WTC11 (cell line): ENCODE measurements at regions not wholly inside any gene's neighbourhood (a gene's known extent, or its start where the extent isn't known, plus 50 kb on each side); places are given as distances from the start of the nearest gene placed in this dataset.

ENCODE experiments used
- ATAC-seq: fragments of 200-7000 bp; cut with Tn5 transposase; 2 replicates; pipeline ENCODE4 v1.10.0; 2021; ENCODE audit warnings: mild to moderate bottlenecking, moderate library complexity
- CTCF ChIA-PET: fragments of 300-600 bp; sonication (Branson Sonifier 250); formaldehyde crosslinking; loops from one replicate; lab custom pipeline; 2021; ENCODE audit warnings: antibody characterized with exemption; lab: Charles Lee
- POLR2A ChIA-PET: fragments of 350-600 bp; sonication (Branson Sonifier 250); formaldehyde crosslinking; loops from one replicate; lab custom pipeline; 2021; ENCODE audit warnings: antibody characterized with exemption; lab: Charles Lee
- DNase-seq: peaks from one replicate; pipeline ENCODE4 v3.0.0; 2021; ENCODE audit warnings: low spot score
- H3K27ac Mint-ChIP-seq: 2 replicates; pipeline ENCODE4 v1.8.0; 2021; ENCODE audit warnings: mixed read lengths
- H3K27me3 Mint-ChIP-seq: 2 replicates; pipeline ENCODE4 v1.8.0; 2021; ENCODE audit warnings: low read depth, mild to moderate bottlenecking, moderate library complexity, mixed read lengths
- H3K36me3 Mint-ChIP-seq: 2 replicates; pipeline ENCODE4 v1.8.0; 2021; ENCODE audit warnings: mixed read lengths
- H3K4me1 Mint-ChIP-seq: 2 replicates; pipeline ENCODE4 v1.8.0; 2022; ENCODE audit warnings: mixed read lengths
- H3K4me3 Mint-ChIP-seq: 2 replicates; pipeline ENCODE4 v1.8.0; 2021; ENCODE audit warnings: mild to moderate bottlenecking, moderate library complexity, mixed read lengths
- H3K9me3 Mint-ChIP-seq: 2 replicates; pipeline ENCODE4 v1.8.0; 2021; ENCODE audit warnings: mixed read lengths
- ATF1 ChIP-seq: sonication (generic); formaldehyde crosslinking; IDR thresholded peaks from 2 replicates; pipeline ENCODE4 v1.8.1; 2023; ENCODE audit warnings: mild to moderate bottlenecking, moderate library complexity, missing genetic modification reagents
- CBFB ChIP-seq: sonication (generic); formaldehyde crosslinking; IDR thresholded peaks from 2 replicates; pipeline ENCODE4 v1.8.1; 2022; ENCODE audit warnings: mild to moderate bottlenecking, low read depth, missing genetic modification reagents
- CREB1 ChIP-seq: sonication (generic); formaldehyde crosslinking; IDR thresholded peaks from 2 replicates; pipeline ENCODE4 v1.8.0; 2023; ENCODE audit warnings: mild to moderate bottlenecking, missing genetic modification reagents
- E2F5 ChIP-seq: sonication (generic); formaldehyde crosslinking; IDR thresholded peaks from 2 replicates; pipeline ENCODE4 v1.8.1; 2022; ENCODE audit warnings: mild to moderate bottlenecking, moderate library complexity, missing genetic modification reagents
- ELF4 ChIP-seq: sonication (generic); formaldehyde crosslinking; IDR thresholded peaks from 2 replicates; pipeline ENCODE4 v1.8.1; 2022; ENCODE audit warnings: low read depth, mild to moderate bottlenecking, moderate library complexity, missing genetic modification reagents
- FOXP1 ChIP-seq: sonication (generic); formaldehyde crosslinking; IDR thresholded peaks from 2 replicates; pipeline ENCODE4 v1.8.0; 2022; ENCODE audit warnings: missing genetic modification reagents, mild to moderate bottlenecking, moderate library complexity, borderline replicate concordance
- GTF2I ChIP-seq: fragments of 250-450 bp; sonication (Bioruptor Pico); conservative IDR thresholded peaks from 2 replicates; pipeline ENCODE4 v1.4.0; 2021; ENCODE audit warnings: mild to moderate bottlenecking
- HMGA2 ChIP-seq: fragments of 250-450 bp; sonication (Bioruptor Pico); IDR thresholded peaks from 2 replicates; pipeline ENCODE4 v1.4.0; 2021; ENCODE audit warnings: mild to moderate bottlenecking, moderate library complexity
- MLX ChIP-seq: sonication (generic); formaldehyde crosslinking; IDR thresholded peaks from 2 replicates; pipeline ENCODE4 v1.8.1; 2023; ENCODE audit warnings: mild to moderate bottlenecking, missing genetic modification reagents, moderate library complexity
- NFE2L1 ChIP-seq: sonication (generic); formaldehyde crosslinking; IDR thresholded peaks from 2 replicates; pipeline ENCODE4 v1.8.1; 2023; ENCODE audit warnings: missing genetic modification reagents
- NFYB ChIP-seq: sonication (generic); formaldehyde crosslinking; conservative IDR thresholded peaks from 2 replicates; pipeline ENCODE4 v1.8.0; 2022; ENCODE audit warnings: low read depth, missing genetic modification reagents
- NR1H2 ChIP-seq: sonication (generic); formaldehyde crosslinking; IDR thresholded peaks from 2 replicates; pipeline ENCODE4 v1.9.0; 2021; ENCODE audit warnings: mild to moderate bottlenecking, moderate library complexity, missing genetic modification reagents
- NR2C2 ChIP-seq: sonication (generic); formaldehyde crosslinking; IDR thresholded peaks from 2 replicates; pipeline ENCODE4 v1.8.0; 2022; ENCODE audit warnings: mild to moderate bottlenecking, missing genetic modification reagents
- PRDM15 ChIP-seq: sonication (generic); formaldehyde crosslinking; IDR thresholded peaks from 2 replicates; pipeline ENCODE4 v1.8.0; 2022; ENCODE audit warnings: missing genetic modification reagents
- SMAD4 ChIP-seq: sonication (generic); formaldehyde crosslinking; IDR thresholded peaks from 2 replicates; pipeline ENCODE4 v1.8.0; 2022; ENCODE audit warnings: mild to moderate bottlenecking, missing genetic modification reagents
- TEAD1 ChIP-seq: sonication (generic); formaldehyde crosslinking; IDR thresholded peaks from 2 replicates; pipeline ENCODE4 v1.8.0; 2022; ENCODE audit warnings: mild to moderate bottlenecking, missing genetic modification reagents
- ZBTB43 ChIP-seq: sonication (generic); formaldehyde crosslinking; IDR thresholded peaks from 2 replicates; pipeline ENCODE4 v1.8.1; 2023; ENCODE audit warnings: mild to moderate bottlenecking, missing genetic modification reagents
- ZMAT4 ChIP-seq: fragments of 250-450 bp; sonication (Bioruptor Pico); IDR thresholded peaks from 2 replicates; pipeline ENCODE4 v1.9.0; 2021; ENCODE audit warnings: mild to moderate bottlenecking
- ZNF121 ChIP-seq: sonication (generic); formaldehyde crosslinking; IDR thresholded peaks from 2 replicates; pipeline ENCODE4 v1.8.0; 2023; ENCODE audit warnings: missing genetic modification reagents
- ZNF396 ChIP-seq: fragments of 250-450 bp; sonication (Bioruptor Pico); IDR thresholded peaks from 2 replicates; pipeline ENCODE4 v1.8.0; 2021; ENCODE audit warnings: mild to moderate bottlenecking, moderate library complexity, borderline replicate concordance
- ZSCAN18 ChIP-seq: fragments of 250-450 bp; sonication (Bioruptor Pico); IDR thresholded peaks from 2 replicates; pipeline ENCODE4 v2.1.2; 2022; ENCODE audit warnings: mild to moderate bottlenecking, moderate library complexity

- no peak for DNase-seq
- Mint-ChIP-seq H3K4me1 (no peaks in the 10 kb centered on the region; the same call in 1 of the 2 replicates), H3K27ac (no peak overlapping the region), H3K36me3 (no peaks in the 10 kb centered on the region), H3K9me3 (no peaks in the 10 kb centered on the region), H3K27me3 (no peaks in the 10 kb centered on the region)
- ATAC-seq: no peak
- CTCF ChIA-PET: interaction anchor here (0.6 kb wide), 1 partner anchor 348 kb away, joined by 4 read pairs; no protein-coding TSS in a partner anchor
- TF ChIP-seq CREB1 (CRISPR knock-in tag) (no peak), ZBTB43 (CRISPR knock-in tag) (no peak), CBFB (no peak), ZSCAN18 (CRISPR knock-in tag) (no peak), HMGA2 (CRISPR knock-in tag) (no peak), ELF4 (CRISPR knock-in tag) (no peak), NFE2L1 (CRISPR knock-in tag) (no peak), ZMAT4 (CRISPR knock-in tag) (no peak), ZNF121 (CRISPR knock-in tag) (no peak), TEAD1 (no peak), FOXP1 (no peak), ZNF396 (CRISPR knock-in tag) (no peak), MLX (no peak), GTF2I (no peak), E2F5 (CRISPR knock-in tag) (no peak), NR2C2 (no peak), NR1H2 (CRISPR knock-in tag) (no peak), ATF1 (CRISPR knock-in tag) (no peak)
- TF ChIP-seq, all 79 proteins: peak for 0
- H3K4me3 Mint-ChIP-seq: no peak overlapping the region
- POLR2A ChIA-PET: no interaction called here
These were observed 109.8 kb downstream of the DUSP10 start for GRCh38 chr1:221632072-221632471.

GRCh38 chr1:221633841-221634409 is 108.0 kb downstream of the DUSP10 start:
- no peak for ATAC-seq
- H3K27me3 Mint-ChIP-seq: no peaks in the 10 kb centered on the region
- H3K27ac Mint-ChIP-seq: no peak overlapping the region
- no peak overlapping the region for H3K4me3 Mint-ChIP-seq
- peak; percentile 99 for TF ChIP-seq HMGA2 (CRISPR knock-in tag)
- no peak for TF ChIP-seq ATF1 (CRISPR knock-in tag)
- TF ChIP-seq SMAD4 (CRISPR knock-in tag): no peak
- no peak for TF ChIP-seq NFYB (CRISPR knock-in tag)
- no peak for TF ChIP-seq ZMAT4 (CRISPR knock-in tag)
- TF ChIP-seq PRDM15 (CRISPR knock-in tag): no peak
- no peaks in the 10 kb centered on the region for H3K9me3 Mint-ChIP-seq
- no peak for DNase-seq
- ChIA-PET POLR2A (no interaction called here), CTCF (no interaction called here)
- H3K4me1 Mint-ChIP-seq: no peaks in the 10 kb centered on the region; the same call in 1 of the 2 replicates
- H3K36me3 Mint-ChIP-seq: no peaks in the 10 kb centered on the region
